SK-N-MC (cell line): ENCODE measurements at regions not wholly inside any gene's neighbourhood (a gene's known extent, or its start where the extent isn't known, plus 50 kb on each side); places are given as distances from the start of the nearest gene placed in this dataset.
"Not testable (repeated sequence)": the region's sequence is repeated elsewhere in the genome, so short reads cannot be mapped to it uniquely, and the experiment has no call there.

Experiments
- DNase-seq: peaks from one replicate; pipeline ENCODE4 v3.0.0-alpha.2; 2011; ENCODE audit warnings: low read depth, low spot score
- H3K27ac ChIP-seq: fragments of 200-600 bp; sonication (generic); 2 replicates; pipeline ENCODE4 v1.5.1; 2016; ENCODE audit warnings: mixed run types
- H3K36me3 ChIP-seq: fragments of 200-600 bp; sonication (generic); 2 replicates; pipeline ENCODE4 v1.6.1; 2017; ENCODE audit warnings: antibody characterized with exemption, low read length, mixed read lengths; ENCODE audit not compliant: insufficient read depth
- H3K4me3 ChIP-seq: fragments of 200-600 bp; sonication (generic); 2 replicates; pipeline ENCODE4 v1.5.1; 2016
- H3K9ac ChIP-seq: fragments of 200-600 bp; sonication (generic); 2 replicates; pipeline ENCODE4 v1.8.0; 2017; ENCODE audit warnings: mixed run types, mixed read lengths; ENCODE audit not compliant: insufficient read length
- H3K9me3 ChIP-seq: fragments of 200-600 bp; sonication (generic); 2 replicates; pipeline ENCODE4 v1.6.1; 2017; ENCODE audit warnings: low read depth, mild to moderate bottlenecking, antibody characterized with exemption, low read length, moderate library complexity, mixed read lengths
- EZH2 ChIP-seq: fragments of 200-600 bp; sonication (generic); IDR thresholded peaks from one replicate; pipeline ENCODE4 v1.6.1; 2017; ENCODE audit warnings: antibody characterized with exemption
- FOXP2 ChIP-seq: optimal IDR thresholded peaks from 2 replicates; pipeline ENCODE3; 2011; ENCODE audit warnings: mild to moderate bottlenecking, moderate library complexity; ENCODE audit not compliant: insufficient read depth; ENCODE audit errors: extremely low read length, control extremely low read depth
- POLR2AphosphoS5 ChIP-seq: IDR thresholded peaks from 2 replicates; pipeline ENCODE4 v1.6.1; 2012; ENCODE audit warnings: mild to moderate bottlenecking, low read depth, low read length, borderline replicate concordance

DNA sequence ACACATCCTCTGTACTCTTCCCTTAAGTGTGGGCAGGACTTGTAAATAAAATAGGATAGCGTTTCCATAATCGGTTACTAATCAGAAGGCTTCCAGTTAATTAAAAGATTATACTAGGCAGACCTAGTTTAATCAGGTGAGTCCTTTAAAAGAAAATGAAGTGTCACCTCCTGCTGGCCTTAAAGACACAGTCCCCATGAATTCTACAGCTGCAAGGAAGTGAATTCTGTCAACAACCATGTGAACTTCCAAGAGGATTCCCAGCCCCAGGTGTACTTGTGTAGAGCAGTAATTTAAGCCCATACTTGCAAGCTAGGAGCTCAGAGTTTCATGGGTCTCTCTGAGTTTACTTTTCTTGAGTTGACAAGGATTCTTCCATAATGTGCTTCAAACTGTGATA is 918.3 kb downstream of the DTWD2 start:
- no peak overlapping the region for H3K4me3 ChIP-seq
- no peaks in the 10 kb centered on the region for H3K36me3 ChIP-seq
- no peak for TF ChIP-seq POLR2AphosphoS5
- TF ChIP-seq FOXP2, result no peak
- TF ChIP-seq EZH2, result no peak
- H3K27ac ChIP-seq, result no peak overlapping the region
- DNase-seq, result no peak
- no peaks in the 10 kb centered on the region for H3K9me3 ChIP-seq
- H3K9ac ChIP-seq, result no peak overlapping the region

DNA sequence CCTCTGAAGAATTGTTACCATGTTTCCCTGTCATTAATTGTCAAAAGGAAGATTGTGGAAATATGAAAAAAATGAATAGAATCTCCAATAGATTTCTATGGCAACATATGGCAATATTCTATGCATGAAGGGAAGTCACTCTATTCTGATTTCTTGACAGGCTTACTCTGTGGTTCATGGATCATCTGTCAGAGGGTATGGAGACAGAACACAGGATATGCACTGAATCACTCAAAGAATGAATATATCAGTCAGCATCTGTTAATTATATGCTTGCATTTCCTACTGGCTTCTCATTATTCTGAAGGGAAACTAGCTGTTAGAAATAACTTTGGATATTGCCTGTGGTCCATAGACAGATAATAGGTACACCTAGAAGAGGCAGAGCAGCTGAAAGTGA is 918.9 kb downstream of the DTWD2 start:
- H3K9me3 ChIP-seq, result no peaks in the 10 kb centered on the region
- no peak overlapping the region for H3K4me3 ChIP-seq
- H3K9ac ChIP-seq, result no peak overlapping the region
- DNase-seq, result no peak
- TF ChIP-seq POLR2AphosphoS5 (no peak), FOXP2 (no peak), EZH2 (no peak)
- H3K27ac ChIP-seq, result no peak overlapping the region
- H3K36me3 ChIP-seq, result no peaks in the 10 kb centered on the region

- H3K4me3 ChIP-seq, result no peak overlapping the region
- H3K27ac ChIP-seq, result no peak overlapping the region
- no peak for TF ChIP-seq EZH2
- TF ChIP-seq FOXP2, result no peak
- no peak for TF ChIP-seq POLR2AphosphoS5
- H3K36me3 ChIP-seq, result no peaks in the 10 kb centered on the region
- no peaks in the 10 kb centered on the region for H3K9me3 ChIP-seq
- no peak overlapping the region for H3K9ac ChIP-seq
- DNase-seq, result no peak
Observed at GRCh38 chr5:118068886-118069285, 919.5 kb downstream of the DTWD2 start.

- not testable (repeated sequence) for H3K4me3 ChIP-seq, H3K36me3 ChIP-seq, H3K27ac ChIP-seq, H3K9ac ChIP-seq, H3K9me3 ChIP-seq, DNase-seq
Observed at GRCh38 chr5:118063836-118064235, 924.5 kb downstream of the DTWD2 start.

DNA sequence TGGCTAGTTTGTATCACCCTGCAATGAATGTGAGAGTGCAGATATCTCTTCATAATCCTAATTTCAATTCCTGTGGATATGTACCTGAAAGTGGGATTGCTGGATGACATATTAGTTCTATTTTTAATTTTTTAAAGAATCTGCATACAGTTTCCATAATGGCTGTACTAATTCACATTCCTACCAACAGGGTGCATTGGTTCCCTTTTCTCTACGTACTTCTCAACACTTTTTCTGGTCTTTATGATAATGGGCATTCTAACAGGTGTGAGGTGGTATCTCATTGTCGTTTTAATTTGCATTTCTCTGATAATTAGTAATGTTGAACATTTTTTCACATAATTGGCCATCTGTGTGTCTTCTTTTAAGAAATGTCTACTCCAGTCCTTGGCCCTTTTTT is 927.5 kb downstream of the DTWD2 start:
- TF ChIP-seq FOXP2 (no peak), POLR2AphosphoS5 (no peak), EZH2 (no peak)
- DNase-seq, result no peak
- H3K27ac ChIP-seq, result no peak overlapping the region
- no peak overlapping the region for H3K9ac ChIP-seq
- no peak overlapping the region for H3K4me3 ChIP-seq
- H3K36me3 ChIP-seq, result no peaks in the 10 kb centered on the region
- no peaks in the 10 kb centered on the region for H3K9me3 ChIP-seq

- no peaks in the 10 kb centered on the region for H3K36me3 ChIP-seq
- H3K27ac ChIP-seq, result no peak overlapping the region
- H3K4me3 ChIP-seq, result no peak overlapping the region
- no peak overlapping the region for H3K9ac ChIP-seq
- no peak for DNase-seq
- no peaks in the 10 kb centered on the region; the same call in 1 of the 2 replicates for H3K9me3 ChIP-seq
- no peak for TF ChIP-seq POLR2AphosphoS5
- no peak for TF ChIP-seq EZH2
- TF ChIP-seq FOXP2, result no peak
Observed at GRCh38 chr5:118052503-118052902, 935.8 kb downstream of the DTWD2 start.

GRCh38 chr5:118044169-118044568 is 944.2 kb downstream of the DTWD2 start:
- Histone ChIP-seq H3K27ac (no peak overlapping the region), H3K4me3 (no peak overlapping the region), H3K9ac (no peak overlapping the region), H3K36me3 (no peaks in the 10 kb centered on the region), H3K9me3 (no peaks in the 10 kb centered on the region; the same call in 1 of the 2 replicates)
- no peak for TF ChIP-seq FOXP2
- no peak for TF ChIP-seq EZH2
- no peak for TF ChIP-seq POLR2AphosphoS5
- no peak for DNase-seq

DNA sequence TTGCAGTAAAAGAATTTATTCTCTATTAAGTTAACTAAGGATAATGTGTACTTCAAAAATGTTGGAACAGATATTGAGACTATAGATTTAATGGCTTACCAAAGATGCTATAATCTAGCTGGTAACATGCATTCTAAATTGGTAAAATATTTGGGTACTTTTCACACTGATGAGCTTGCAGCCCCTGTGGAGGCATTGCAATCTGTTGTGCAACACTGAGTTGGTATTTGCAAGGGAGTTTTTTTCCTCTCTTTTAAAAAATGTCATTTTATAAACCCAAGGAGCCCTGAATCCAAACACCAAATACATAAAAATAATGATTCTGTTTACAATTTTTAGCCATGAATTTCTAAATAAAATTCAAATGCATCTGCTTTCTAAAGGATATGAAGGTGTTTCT is 944.8 kb downstream of the DTWD2 start:
- H3K36me3 ChIP-seq, result no peaks in the 10 kb centered on the region
- TF ChIP-seq FOXP2, result no peak
- no peak for TF ChIP-seq POLR2AphosphoS5
- no peak for TF ChIP-seq EZH2
- no peak for DNase-seq

GRCh38 chr5:118042076-118042475 is 946.3 kb downstream of the DTWD2 start:
- H3K27ac ChIP-seq, result no peak overlapping the region
- TF ChIP-seq FOXP2 (no peak), EZH2 (no peak), POLR2AphosphoS5 (no peak)
- no peaks in the 10 kb centered on the region for H3K9me3 ChIP-seq
- H3K36me3 ChIP-seq, result no peaks in the 10 kb centered on the region
- H3K4me3 ChIP-seq, result no peak overlapping the region
- no peak overlapping the region for H3K9ac ChIP-seq
- no peak for DNase-seq

More for the DNA sequence above, 944.8 kb downstream of the DTWD2 start:
- no peak overlapping the region for H3K9ac ChIP-seq
- no peak overlapping the region for H3K27ac ChIP-seq
- H3K4me3 ChIP-seq, result no peak overlapping the region
- H3K9me3 ChIP-seq, result no peaks in the 10 kb centered on the region

DNA sequence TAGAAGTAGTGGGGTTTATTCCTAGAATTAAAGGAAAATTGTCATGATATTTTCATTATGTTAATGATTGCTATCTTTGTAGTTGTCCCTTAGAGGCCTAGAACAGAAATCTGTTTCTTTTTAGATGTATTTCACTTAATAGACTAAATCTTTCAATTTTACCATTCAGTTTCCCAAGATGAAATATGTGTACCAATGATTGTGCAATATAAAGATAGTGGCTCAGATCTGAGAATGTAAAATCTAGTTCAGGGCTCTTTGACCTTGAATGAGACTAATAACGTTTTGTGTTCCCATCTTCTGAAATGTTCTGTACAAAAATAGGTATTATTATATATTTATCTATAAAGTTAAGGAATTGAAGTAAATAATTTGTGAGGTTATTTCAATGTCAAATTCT is 947.9 kb downstream of the DTWD2 start:
- Histone ChIP-seq H3K36me3 (no peaks in the 10 kb centered on the region), H3K9ac (no peak overlapping the region), H3K4me3 (no peak overlapping the region), H3K27ac (no peak overlapping the region), H3K9me3 (no peaks in the 10 kb centered on the region)
- no peak for DNase-seq
- no peak for TF ChIP-seq FOXP2
- no peak for TF ChIP-seq EZH2
- no peak for TF ChIP-seq POLR2AphosphoS5
